ENCODE measurements at regions not wholly inside any gene's neighbourhood (a gene's known extent, or its start where the extent isn't known, plus 50 kb on each side); places are given as distances from the start of the nearest gene placed in this dataset.

DNA sequence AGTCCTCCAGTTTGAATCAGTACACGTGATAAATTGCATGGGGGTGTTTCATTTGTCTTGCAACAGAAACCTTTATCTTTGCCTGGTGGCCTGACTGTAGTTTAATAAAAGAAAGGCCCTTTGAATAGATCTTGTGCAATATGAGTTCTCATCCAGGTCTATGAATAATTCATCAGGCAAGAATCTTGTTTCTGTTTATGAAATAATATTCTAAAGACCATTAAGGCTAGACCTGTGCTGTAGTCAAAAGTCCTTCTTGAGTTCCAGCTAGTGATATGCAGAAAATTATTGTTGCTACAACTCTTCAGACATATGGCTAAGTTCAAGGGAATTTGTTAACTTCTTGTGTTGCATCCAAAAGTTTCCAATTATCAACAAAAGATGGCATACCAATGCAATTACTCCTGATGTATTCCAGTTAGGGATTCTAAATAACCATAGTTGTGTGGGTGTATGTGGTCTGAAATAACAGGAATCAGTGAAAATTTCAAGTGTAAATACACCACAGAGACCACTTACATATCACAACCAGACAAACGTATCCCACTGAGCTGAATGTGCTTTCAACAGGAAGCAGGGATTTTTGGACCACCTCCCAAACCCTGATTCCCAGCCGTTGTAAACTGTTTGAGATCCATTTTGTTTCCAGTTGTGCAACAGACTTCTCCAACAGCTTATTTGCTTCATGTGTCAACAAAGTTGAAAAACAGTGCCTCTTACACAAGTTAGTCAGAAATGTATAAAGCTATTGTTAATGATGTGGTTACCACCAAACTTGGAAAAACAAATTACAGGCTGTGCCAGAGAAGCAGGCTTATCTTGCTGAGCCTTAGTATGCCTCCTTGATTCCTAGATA, 54.7 kb upstream of the BICC1 start:
- ChIA-PET CTCF (no interaction called here), POLR2A (ENCODE audit: unreplicated experiment) (no interaction called here)
- no peak overlapping the region for H3K27ac ChIP-seq
- H3K36me3 ChIP-seq (ENCODE audit: low read depth): no peaks in the 10 kb centered on the region
- no peak for TF ChIP-seq EZH2 (IDR thresholded peaks at IDR 0.05; ENCODE audit: low read depth)
- TF ChIP-seq, protein P1, sequence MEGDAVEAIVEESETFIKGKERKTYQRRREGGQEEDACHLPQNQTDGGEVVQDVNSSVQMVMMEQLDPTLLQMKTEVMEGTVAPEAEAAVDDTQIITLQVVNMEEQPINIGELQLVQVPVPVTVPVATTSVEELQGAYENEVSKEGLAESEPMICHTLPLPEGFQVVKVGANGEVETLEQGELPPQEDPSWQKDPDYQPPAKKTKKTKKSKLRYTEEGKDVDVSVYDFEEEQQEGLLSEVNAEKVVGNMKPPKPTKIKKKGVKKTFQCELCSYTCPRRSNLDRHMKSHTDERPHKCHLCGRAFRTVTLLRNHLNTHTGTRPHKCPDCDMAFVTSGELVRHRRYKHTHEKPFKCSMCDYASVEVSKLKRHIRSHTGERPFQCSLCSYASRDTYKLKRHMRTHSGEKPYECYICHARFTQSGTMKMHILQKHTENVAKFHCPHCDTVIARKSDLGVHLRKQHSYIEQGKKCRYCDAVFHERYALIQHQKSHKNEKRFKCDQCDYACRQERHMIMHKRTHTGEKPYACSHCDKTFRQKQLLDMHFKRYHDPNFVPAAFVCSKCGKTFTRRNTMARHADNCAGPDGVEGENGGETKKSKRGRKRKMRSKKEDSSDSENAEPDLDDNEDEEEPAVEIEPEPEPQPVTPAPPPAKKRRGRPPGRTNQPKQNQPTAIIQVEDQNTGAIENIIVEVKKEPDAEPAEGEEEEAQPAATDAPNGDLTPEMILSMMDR (conservative IDR thresholded peaks at IDR 0.05): no peak
- H3K4me1 ChIP-seq (replicated peaks; ENCODE audit: insufficient read depth): no peaks in the 10 kb centered on the region
- no peak for DNase-seq
- no peaks in the 10 kb centered on the region for H3K9me2 ChIP-seq (ENCODE audit: insufficient read depth)
- no peaks in the 10 kb centered on the region for H4K20me1 ChIP-seq (ENCODE audit: insufficient read depth)
- BruUV-seq (replicated peaks): no TSS peak
- no peaks in the 10 kb centered on the region for H3F3A ChIP-seq (ENCODE audit: insufficient read depth, low read depth)
- intact Hi-C loops (cut with micrococcal nuclease; ENCODE audit: unreplicated experiment): no loop called here
- H3K79me2 ChIP-seq (ENCODE audit: low read depth): no peaks in the 10 kb centered on the region
- no peak overlapping the region for H2AFZ ChIP-seq
- no peaks in the 10 kb centered on the region for H3K27me3 ChIP-seq (ENCODE audit: insufficient read depth, low read depth)
- no peak overlapping the region for H3K4me2 ChIP-seq
- no peak overlapping the region for H3K4me3 ChIP-seq
- H3K9me3 ChIP-seq (ENCODE audit: insufficient read depth, low read depth): peaks cover 5% of the 10 kb centered on the region; the same call in 1 of the 2 replicates

DNA sequence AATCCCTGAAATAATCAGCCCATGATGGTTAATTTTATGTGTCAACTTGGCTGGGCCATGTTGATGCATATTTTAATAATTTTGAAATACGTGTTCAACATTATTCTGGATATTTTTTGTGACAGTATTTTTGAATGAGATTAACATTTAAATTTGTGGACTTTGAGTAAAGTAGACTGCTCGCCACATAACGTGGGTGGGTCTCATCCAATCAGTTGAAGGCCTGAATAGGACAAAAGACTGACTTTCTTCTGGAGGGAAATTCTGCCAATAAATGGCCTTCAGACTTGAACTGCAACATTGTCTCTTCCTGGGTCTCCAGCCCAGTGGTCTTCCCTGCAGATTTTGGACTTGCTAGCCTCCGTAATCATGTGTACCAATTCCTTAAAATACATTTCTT, 53.6 kb upstream of the BICC1 start:
- Histone ChIP-seq H3K9me3 (ENCODE audit: insufficient read depth, low read depth) (peaks cover 5% of the 10 kb centered on the region; the same call in 1 of the 2 replicates), H3K79me2 (ENCODE audit: low read depth) (no peaks in the 10 kb centered on the region), H3K4me1 (replicated peaks; ENCODE audit: insufficient read depth) (no peaks in the 10 kb centered on the region), H3K4me2 (no peak overlapping the region), H3K27me3 (ENCODE audit: insufficient read depth, low read depth) (no peaks in the 10 kb centered on the region), H2AFZ (no peak overlapping the region), H3K36me3 (ENCODE audit: low read depth) (no peaks in the 10 kb centered on the region), H3K9me2 (ENCODE audit: insufficient read depth) (no peaks in the 10 kb centered on the region), H3F3A (ENCODE audit: insufficient read depth, low read depth) (no peaks in the 10 kb centered on the region), H3K27ac (no peak overlapping the region), H4K20me1 (ENCODE audit: insufficient read depth) (no peaks in the 10 kb centered on the region), H3K4me3 (no peak overlapping the region)
- intact Hi-C loops (cut with micrococcal nuclease; ENCODE audit: unreplicated experiment): no loop called here
- ChIA-PET POLR2A (ENCODE audit: unreplicated experiment) (no interaction called here), CTCF (no interaction called here)
- DNase-seq: no peak
- TF ChIP-seq, protein P1 (conservative IDR thresholded peaks at IDR 0.05): no peak
- TF ChIP-seq EZH2 (IDR thresholded peaks at IDR 0.05; ENCODE audit: low read depth): no peak
- BruUV-seq (replicated peaks): no TSS peak

DNA sequence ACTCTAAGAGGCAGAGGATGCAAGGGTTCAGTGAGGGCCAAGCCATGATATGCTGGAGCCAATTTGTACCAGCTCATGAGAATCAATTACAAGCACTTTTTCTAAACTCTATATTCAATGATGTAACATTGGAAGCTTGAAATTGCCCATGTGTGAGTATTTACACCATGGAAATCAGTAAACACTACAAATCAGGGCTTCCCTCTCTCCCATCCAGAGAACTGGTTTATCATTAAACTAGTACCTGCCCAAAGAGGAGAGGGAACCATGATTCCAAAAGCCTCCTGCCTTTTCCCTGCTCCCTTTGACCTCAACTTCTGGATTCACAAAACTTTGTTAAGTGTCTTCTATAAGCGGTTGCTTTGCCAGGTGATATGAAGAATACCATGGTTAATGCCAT, 52.5 kb upstream of the BICC1 start:
- POLR2A ChIA-PET (ENCODE audit: unreplicated experiment): no interaction called here
- Histone ChIP-seq H3K27ac (no peak overlapping the region), H3K27me3 (ENCODE audit: insufficient read depth, low read depth) (no peaks in the 10 kb centered on the region), H3F3A (ENCODE audit: insufficient read depth, low read depth) (no peaks in the 10 kb centered on the region), H3K9me2 (ENCODE audit: insufficient read depth) (no peaks in the 10 kb centered on the region), H3K9me3 (ENCODE audit: insufficient read depth, low read depth) (peaks cover 5% of the 10 kb centered on the region; the same call in 1 of the 2 replicates), H2AFZ (no peak overlapping the region), H4K20me1 (ENCODE audit: insufficient read depth) (no peaks in the 10 kb centered on the region), H3K4me1 (replicated peaks; ENCODE audit: insufficient read depth) (no peaks in the 10 kb centered on the region), H3K36me3 (ENCODE audit: low read depth) (no peaks in the 10 kb centered on the region), H3K79me2 (ENCODE audit: low read depth) (no peaks in the 10 kb centered on the region), H3K4me3 (no peak overlapping the region), H3K4me2 (no peak overlapping the region)
- CTCF ChIA-PET: no interaction called here
- no peak for DNase-seq
- TF ChIP-seq, protein P1 (conservative IDR thresholded peaks at IDR 0.05): no peak
- TF ChIP-seq EZH2 (IDR thresholded peaks at IDR 0.05; ENCODE audit: low read depth): no peak
- BruUV-seq (replicated peaks): no TSS peak
- intact Hi-C loops (cut with micrococcal nuclease; ENCODE audit: unreplicated experiment): no loop called here
